DND-41 (cell line): ENCODE measurements at regions not wholly inside any gene's neighbourhood (a gene's known extent, or its start where the extent isn't known, plus 50 kb on each side); places are given as distances from the start of the nearest gene placed in this dataset.

Experiments used
- ATAC-seq: fragments of 200-7000 bp; cut with Tn5 transposase; 3 replicates; pipeline ENCODE4 v1.9.1; 2021; ENCODE audit warnings: low read depth; ENCODE audit not compliant: insufficient read depth
- DNase-seq: peaks from one replicate; pipeline ENCODE4 v3.0.0-alpha.2; 2020
- H2AFZ ChIP-seq: 2 replicates; pipeline ENCODE4 v1.6.0; 2012; ENCODE audit warnings: low read depth, low read length
- H3K27ac ChIP-seq: 2 replicates; pipeline ENCODE4 v1.5.1; 2012; ENCODE audit warnings: low read length, inconsistent platforms
- H3K27me3 ChIP-seq: fragments of 200-600 bp; sonication (generic); 2 replicates; pipeline ENCODE4 v1.6.0; 2012; ENCODE audit warnings: low read length, mild to moderate bottlenecking, inconsistent platforms; ENCODE audit not compliant: insufficient read depth, poor library complexity
- H3K36me3 ChIP-seq: 2 replicates; pipeline ENCODE4 v1.5.1; 2012; ENCODE audit warnings: low read length, inconsistent platforms; ENCODE audit not compliant: insufficient read depth
- H3K4me1 ChIP-seq: 2 replicates; pipeline ENCODE4 v1.5.1; 2012; ENCODE audit warnings: mild to moderate bottlenecking, low read length; ENCODE audit not compliant: insufficient read depth
- H3K4me2 ChIP-seq: 2 replicates; pipeline ENCODE4 v1.6.0; 2012; ENCODE audit warnings: mild to moderate bottlenecking, moderate library complexity, low read length, inconsistent platforms; ENCODE audit not compliant: insufficient read depth
- H3K4me3 ChIP-seq, 2 experiments: fragments of 200-600 bp in 1 of 2; shearing (Covaris generic) in 1 of 2; 2 replicates each; pipeline ENCODE4 v1.5.1; 2012 to 2016; ENCODE audit warnings: inconsistent platforms in 2 of 2, low read length in 2 of 2, mild to moderate bottlenecking in 2 of 2, low read depth in 1 of 2, moderate library complexity in 1 of 2
- H3K79me2 ChIP-seq: 2 replicates; pipeline ENCODE4 v1.6.0; 2012; ENCODE audit warnings: low read length, inconsistent platforms; ENCODE audit not compliant: insufficient read depth
- H3K9ac ChIP-seq: 2 replicates; pipeline ENCODE4 v1.6.0; 2012; ENCODE audit warnings: low read depth, mild to moderate bottlenecking, inconsistent platforms, low read length, moderate library complexity
- H3K9me3 ChIP-seq: 2 replicates; pipeline ENCODE4 v1.5.1; 2012; ENCODE audit warnings: low read length, moderate library complexity, mild to moderate bottlenecking, inconsistent platforms; ENCODE audit not compliant: insufficient read depth, severe bottlenecking
- H4K20me1 ChIP-seq: 2 replicates; pipeline ENCODE4 v1.6.0; 2012; ENCODE audit warnings: low read length; ENCODE audit not compliant: insufficient read depth
- EZH2 ChIP-seq: IDR thresholded peaks from 3 replicates; pipeline ENCODE4 v1.6.1; 2012; ENCODE audit warnings: borderline replicate concordance, low read depth, mild to moderate bottlenecking, moderate library complexity, low read length, inconsistent platforms; ENCODE audit not compliant: severe bottlenecking
- TF ChIP-seq, protein P1 (sequence below): IDR thresholded peaks from 2 replicates; pipeline ENCODE4 v1.5.1; 2012; ENCODE audit warnings: borderline replicate concordance, low read length, moderate library complexity, mild to moderate bottlenecking; ENCODE audit not compliant: poor library complexity, severe bottlenecking; ENCODE audit errors: extremely low read depth

DNA sequence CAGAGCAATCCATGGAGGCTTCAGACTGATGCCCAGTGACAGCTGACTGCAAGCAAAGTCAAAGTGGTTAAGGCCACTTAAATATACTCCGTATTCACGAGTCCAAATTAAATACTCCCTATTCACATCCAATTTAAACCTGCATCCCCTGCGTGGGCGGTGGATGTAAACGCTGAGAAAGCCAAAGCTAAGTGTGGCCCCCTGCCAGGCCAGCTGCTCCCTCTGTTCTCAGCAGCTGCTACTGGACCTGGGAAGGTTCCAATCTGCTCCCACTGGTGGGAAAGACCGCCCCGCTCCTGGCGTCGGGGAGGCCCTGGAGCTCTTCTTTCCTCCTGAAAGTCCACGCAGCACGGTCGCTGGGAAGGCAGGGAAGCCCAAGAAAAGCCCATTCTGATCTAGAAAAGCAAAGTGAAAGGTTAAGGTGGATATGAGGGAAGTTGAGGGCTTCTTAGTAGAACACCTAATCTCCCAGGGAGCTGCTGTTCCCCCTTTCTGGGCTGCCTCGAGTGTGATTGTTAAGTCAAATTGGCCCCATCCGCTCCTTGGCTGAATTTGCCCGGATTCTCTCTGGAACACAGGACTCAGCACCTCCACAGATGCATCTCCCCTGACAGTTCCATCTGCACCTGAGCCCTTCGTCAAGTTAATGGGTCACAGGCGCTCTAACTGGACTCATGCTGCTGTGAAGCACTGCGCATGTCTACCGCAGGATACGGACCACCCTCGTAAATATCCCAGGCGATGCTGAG lies 205.5 kb downstream of the USP12 start:
- Histone ChIP-seq H3K27me3 (peaks cover 8% of the 10 kb centered on the region), H4K20me1 (no peaks in the 10 kb centered on the region), H3K4me2 (no peak overlapping the region), H3K4me1 (no peaks in the 10 kb centered on the region), H3K9ac (no peak overlapping the region), H2AFZ (no peak overlapping the region), H3K9me3 (no peaks in the 10 kb centered on the region), H3K27ac (no peak overlapping the region), H3K36me3 (no peaks in the 10 kb centered on the region), H3K4me3 (no peak overlapping the region), H3K79me2 (no peaks in the 10 kb centered on the region)
- TF ChIP-seq, protein P1, sequence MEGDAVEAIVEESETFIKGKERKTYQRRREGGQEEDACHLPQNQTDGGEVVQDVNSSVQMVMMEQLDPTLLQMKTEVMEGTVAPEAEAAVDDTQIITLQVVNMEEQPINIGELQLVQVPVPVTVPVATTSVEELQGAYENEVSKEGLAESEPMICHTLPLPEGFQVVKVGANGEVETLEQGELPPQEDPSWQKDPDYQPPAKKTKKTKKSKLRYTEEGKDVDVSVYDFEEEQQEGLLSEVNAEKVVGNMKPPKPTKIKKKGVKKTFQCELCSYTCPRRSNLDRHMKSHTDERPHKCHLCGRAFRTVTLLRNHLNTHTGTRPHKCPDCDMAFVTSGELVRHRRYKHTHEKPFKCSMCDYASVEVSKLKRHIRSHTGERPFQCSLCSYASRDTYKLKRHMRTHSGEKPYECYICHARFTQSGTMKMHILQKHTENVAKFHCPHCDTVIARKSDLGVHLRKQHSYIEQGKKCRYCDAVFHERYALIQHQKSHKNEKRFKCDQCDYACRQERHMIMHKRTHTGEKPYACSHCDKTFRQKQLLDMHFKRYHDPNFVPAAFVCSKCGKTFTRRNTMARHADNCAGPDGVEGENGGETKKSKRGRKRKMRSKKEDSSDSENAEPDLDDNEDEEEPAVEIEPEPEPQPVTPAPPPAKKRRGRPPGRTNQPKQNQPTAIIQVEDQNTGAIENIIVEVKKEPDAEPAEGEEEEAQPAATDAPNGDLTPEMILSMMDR = no peak
- TF ChIP-seq EZH2 = no peak
- ATAC-seq (no peak), DNase-seq (no peak)

DNA sequence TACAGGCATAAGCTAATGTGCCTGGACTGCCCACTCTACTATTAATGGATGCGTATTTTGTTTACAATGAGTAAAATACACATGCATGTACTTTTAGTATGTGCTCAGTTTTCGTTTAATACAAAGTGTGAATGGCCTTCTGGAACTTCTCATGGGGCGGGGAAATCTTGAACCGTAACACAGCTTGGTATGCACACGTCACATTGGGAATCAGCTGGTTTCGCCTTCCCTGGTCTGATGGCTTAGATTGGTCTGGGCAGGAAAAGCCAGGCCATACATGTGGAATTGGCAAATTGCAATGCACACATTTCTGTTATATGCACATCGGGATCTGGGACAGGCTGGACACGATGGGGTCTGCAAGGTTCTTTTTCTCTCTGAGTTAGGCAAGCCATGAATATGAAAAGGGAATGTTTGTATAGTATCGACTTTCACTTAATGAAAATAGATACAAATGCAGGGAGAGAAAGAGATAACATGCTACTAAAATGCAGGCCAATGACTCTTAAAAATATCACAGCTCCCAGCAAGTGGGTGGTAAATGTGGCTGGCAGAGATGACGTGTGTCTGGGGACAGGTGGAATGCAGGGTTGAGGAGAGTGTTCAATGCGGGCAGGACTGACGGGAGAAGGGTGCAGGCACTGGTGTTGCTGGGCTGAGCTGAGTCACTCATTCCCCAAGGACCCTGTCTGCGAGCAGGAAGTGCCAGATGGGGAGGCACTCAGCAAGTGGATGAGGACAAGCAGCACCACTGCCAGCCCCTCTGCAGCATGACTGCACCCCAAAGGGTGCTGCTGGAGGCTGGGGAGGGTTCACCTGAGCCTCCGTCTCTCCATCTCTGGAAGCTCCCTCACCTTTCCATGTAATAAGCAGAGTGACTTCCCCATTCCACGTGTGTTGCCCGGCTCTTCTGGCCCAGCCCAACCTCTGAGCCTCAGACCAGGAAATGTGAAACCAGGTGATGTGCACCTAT lies 204.0 kb upstream of the GPR12 start:
- H3K4me3 ChIP-seq = no peak overlapping the region
- no peak overlapping the region for H2AFZ ChIP-seq
- ATAC-seq (no peak; the same call in 2 of the 3 replicates), DNase-seq (no peak)
- H3K27ac ChIP-seq = no peak overlapping the region
- TF ChIP-seq EZH2 = no peak
- TF ChIP-seq, protein P1 = no peak
- H3K9me3 ChIP-seq = no peaks in the 10 kb centered on the region
- H3K27me3 ChIP-seq = peaks cover 8% of the 10 kb centered on the region
- H3K9ac ChIP-seq = no peak overlapping the region
- H3K4me2 ChIP-seq = no peak overlapping the region
- H3K4me1 ChIP-seq = no peaks in the 10 kb centered on the region
- no peaks in the 10 kb centered on the region for H3K79me2 ChIP-seq
- H4K20me1 ChIP-seq = no peaks in the 10 kb centered on the region
- H3K36me3 ChIP-seq = no peaks in the 10 kb centered on the region

- ATAC-seq (no peak), DNase-seq (no peak)
- Histone ChIP-seq H2AFZ (no peak overlapping the region), H3K4me3 (no peak overlapping the region), H3K4me2 (no peak overlapping the region), H3K9me3 (no peaks in the 10 kb centered on the region), H3K79me2 (no peaks in the 10 kb centered on the region), H4K20me1 (no peaks in the 10 kb centered on the region; the same call in 1 of the 2 replicates), H3K9ac (no peak overlapping the region), H3K27me3 (peaks cover 8% of the 10 kb centered on the region), H3K4me1 (no peaks in the 10 kb centered on the region), H3K36me3 (no peaks in the 10 kb centered on the region), H3K27ac (no peak overlapping the region)
- TF ChIP-seq, protein P1 = no peak
- no peak for TF ChIP-seq EZH2
Measured at GRCh38 chr13:26962671-26963070, 202.1 kb upstream of the GPR12 start.
